Colonic mucosa (tissue), 4 donors: ENCODE measurements at regions not wholly inside any gene's neighbourhood (a gene's known extent, or its start where the extent isn't known, plus 50 kb on each side); places are given as distances from the start of the nearest gene placed in this dataset.

Experiments used
- DNase-seq: peaks from one replicate; pipeline ENCODE4 v3.0.0-alpha.2; 2020
- H3K27ac ChIP-seq: fragments of 200-600 bp; one replicate; pipeline ENCODE4 v1.8.0; 2021
- H3K27me3 ChIP-seq: fragments of 200-600 bp; one replicate; pipeline ENCODE4 v1.8.0; 2021
- H3K36me3 ChIP-seq: fragments of 200-600 bp; one replicate; pipeline ENCODE4 v1.8.0; 2021
- H3K4me1 ChIP-seq: fragments of 200-600 bp; one replicate; pipeline ENCODE4 v1.8.0; 2021; ENCODE audit warnings: mild to moderate bottlenecking
- H3K4me3 ChIP-seq: fragments of 200-600 bp; one replicate; pipeline ENCODE4 v1.8.0; 2021
- H3K9ac ChIP-seq, 2 donors: one replicate each; pipeline ENCODE4 v1.7.0; 2013; ENCODE audit warnings: control low read depth in 2 of 2, low read depth in 2 of 2, low read length in 2 of 2
- H3K9me3 ChIP-seq: fragments of 200-600 bp; one replicate; pipeline ENCODE4 v1.8.0; 2021
- CTCF ChIP-seq: fragments of 200-600 bp; IDR thresholded peaks from one replicate; pipeline ENCODE4 v1.8.0; 2022; ENCODE audit warnings: antibody characterized with exemption, mild to moderate bottlenecking
- intact Hi-C: fragments of 100-400 bp; cut with DNase I; formaldehyde crosslinking; loops from one replicate; pipeline ENCODE4 v1.14.1; 2022
- donor health status: healthy.
- donor health status: DM: no; HTN: no; CAD: no.
- donor health status: DM: no; HTN: no; CAD: no.

GRCh38 chr2:142445551-142446072 lies 314.8 kb upstream of the LRP1B start:
- Histone ChIP-seq H3K4me1 (no peaks in the 10 kb centered on the region), H3K27ac (no peak overlapping the region), H3K27me3 (no peaks in the 10 kb centered on the region), H3K4me3 (no peak overlapping the region), H3K9ac (no peak overlapping the region), H3K9me3 (no peaks in the 10 kb centered on the region), H3K36me3 (no peaks in the 10 kb centered on the region)
- no peak for TF ChIP-seq CTCF
- intact Hi-C loops, result no loop called here
- DNase-seq, result no peak

DNA sequence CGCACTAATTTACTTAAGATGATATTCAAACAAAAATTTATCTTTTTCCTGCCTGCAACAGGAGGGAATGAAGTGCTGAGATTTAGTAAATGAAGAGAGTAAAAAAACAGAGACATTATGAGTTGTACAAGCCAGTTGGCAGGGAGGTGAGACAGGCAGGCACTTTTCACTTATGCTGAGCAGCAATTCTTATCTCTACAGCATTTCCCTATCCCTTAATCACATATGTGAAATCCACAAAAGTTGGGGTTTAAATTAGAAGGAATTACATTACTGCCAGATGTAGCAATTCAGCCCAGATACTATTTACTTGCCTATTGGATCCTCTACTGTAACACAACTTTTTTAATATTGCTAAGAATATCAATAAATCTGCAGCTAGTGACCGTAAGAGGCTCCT lies 314.2 kb upstream of the LRP1B start:
- no peaks in the 10 kb centered on the region for H3K4me1 ChIP-seq
- no peaks in the 10 kb centered on the region for H3K27me3 ChIP-seq
- H3K9ac ChIP-seq, result no peak overlapping the region
- no peak for TF ChIP-seq CTCF
- intact Hi-C loops, result no loop called here
- no peaks in the 10 kb centered on the region for H3K36me3 ChIP-seq
- DNase-seq, result no peak
- H3K4me3 ChIP-seq, result no peak overlapping the region
- H3K9me3 ChIP-seq, result no peaks in the 10 kb centered on the region
- H3K27ac ChIP-seq, result no peak overlapping the region

- TF ChIP-seq CTCF, result no peak
- no peaks in the 10 kb centered on the region for H3K27me3 ChIP-seq
- H3K4me3 ChIP-seq, result no peak overlapping the region
- no peaks in the 10 kb centered on the region for H3K36me3 ChIP-seq
- no peaks in the 10 kb centered on the region for H3K9me3 ChIP-seq
- DNase-seq, result no peak
- no peak overlapping the region for H3K27ac ChIP-seq
- H3K4me1 ChIP-seq, result no peaks in the 10 kb centered on the region
- H3K9ac ChIP-seq, result no peak overlapping the region
- intact Hi-C loops, result no loop called here
These were observed 305.0 kb upstream of the LRP1B start for GRCh38 chr2:142435847-142436246.

DNA sequence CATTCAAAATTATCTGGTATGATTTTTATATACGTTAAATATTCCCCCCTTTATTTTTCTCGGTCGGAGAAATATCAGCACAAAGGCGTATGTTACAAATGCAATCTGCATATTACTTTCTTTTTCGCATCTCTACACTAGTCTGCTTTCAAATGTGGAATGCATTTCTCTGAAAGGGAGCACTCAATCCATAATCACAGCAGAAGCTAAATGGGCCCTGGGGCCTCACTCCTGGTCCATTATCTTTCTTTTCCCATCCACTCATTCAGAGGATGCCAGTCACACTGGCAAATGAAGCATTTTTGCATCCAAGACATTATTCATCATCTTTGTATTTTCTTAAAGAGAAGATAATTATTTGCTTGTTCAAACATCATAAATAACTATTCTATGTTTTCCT lies 295.2 kb upstream of the LRP1B start:
- Histone ChIP-seq H3K36me3 (no peaks in the 10 kb centered on the region), H3K9me3 (no peaks in the 10 kb centered on the region), H3K27me3 (no peaks in the 10 kb centered on the region), H3K9ac (no peak overlapping the region), H3K4me1 (peaks cover 4% of the 10 kb centered on the region), H3K27ac (no peak overlapping the region), H3K4me3 (no peak overlapping the region)
- TF ChIP-seq CTCF, result no peak
- intact Hi-C loops, result no loop called here
- DNase-seq, result no peak

DNA sequence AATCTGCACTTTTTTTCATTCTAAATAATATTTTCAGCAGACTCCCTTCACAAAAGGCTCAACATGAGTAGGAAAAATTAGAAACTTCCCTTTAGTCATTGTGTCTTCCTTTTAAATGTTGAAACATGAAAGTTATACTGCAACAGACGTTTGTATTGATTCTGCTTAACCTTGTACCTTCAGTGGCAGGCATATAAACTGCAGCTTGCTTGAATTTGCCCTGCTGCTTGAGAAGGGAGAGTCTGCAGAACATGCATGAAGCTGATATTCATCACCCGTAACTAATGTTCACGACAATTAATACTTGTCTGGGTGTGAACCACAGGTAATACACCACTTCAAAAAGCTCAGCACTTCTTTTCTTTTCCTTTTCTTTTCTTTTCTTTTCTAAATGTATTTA lies 294.7 kb upstream of the LRP1B start:
- intact Hi-C loops, result no loop called here
- H3K9me3 ChIP-seq, result no peaks in the 10 kb centered on the region
- TF ChIP-seq CTCF, result no peak
- no peak overlapping the region for H3K4me3 ChIP-seq
- no peaks in the 10 kb centered on the region for H3K27me3 ChIP-seq
- no peak overlapping the region for H3K27ac ChIP-seq
- H3K36me3 ChIP-seq, result no peaks in the 10 kb centered on the region
- H3K9ac ChIP-seq, result no peak overlapping the region
- DNase-seq, result no peak
- peaks cover 4% of the 10 kb centered on the region for H3K4me1 ChIP-seq

DNA sequence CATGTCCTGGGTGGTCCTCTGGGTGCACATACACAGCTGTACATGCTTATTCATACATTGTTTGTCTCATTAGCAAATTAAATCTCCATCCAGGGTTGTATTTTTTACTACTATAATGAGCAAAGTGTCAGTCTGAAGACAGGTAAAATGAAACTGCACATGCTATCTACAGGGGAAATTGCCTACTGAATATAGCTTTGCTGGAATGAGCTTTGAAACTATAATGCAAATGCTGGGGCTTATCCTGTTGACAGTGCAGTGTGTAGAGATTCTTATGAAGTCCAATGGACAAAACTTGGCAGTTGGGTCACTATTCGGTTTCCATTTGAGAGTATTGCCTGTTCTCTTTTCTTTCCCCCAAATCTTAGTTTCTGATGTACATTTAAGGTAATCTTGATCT lies 292.8 kb upstream of the LRP1B start:
- intact Hi-C loops, result no loop called here
- no peak for TF ChIP-seq CTCF
- DNase-seq, result no peak

More for the DNA sequence above, 292.8 kb upstream of the LRP1B start:
- H3K4me3 ChIP-seq, result no peak overlapping the region
- no peaks in the 10 kb centered on the region for H3K27me3 ChIP-seq
- no peak overlapping the region for H3K9ac ChIP-seq
- H3K36me3 ChIP-seq, result no peaks in the 10 kb centered on the region
- H3K27ac ChIP-seq, result no peak overlapping the region
- H3K4me1 ChIP-seq, result peaks cover 4% of the 10 kb centered on the region
- no peaks in the 10 kb centered on the region for H3K9me3 ChIP-seq
